Astrocyte (in vitro differentiated cells and primary cell): ENCODE measurements at regions not wholly inside any gene's neighbourhood (a gene's known extent, or its start where the extent isn't known, plus 50 kb on each side); places are given as distances from the start of the nearest gene placed in this dataset.

Source experiments
- DNase-seq: peaks from one replicate; pipeline ENCODE4 v3.0.0-alpha.2; 2010; ENCODE audit warnings: low read depth
- FAIRE-seq: peaks from 2 replicates; lab custom pipeline; 2011; peaks lifted over from hg19 to GRCh38; lab: Jason Lieb, UNC
- H2AFZ ChIP-seq: 2 replicates; pipeline ENCODE4 v1.6.0; 2012; ENCODE audit warnings: low read depth, low read length, inconsistent platforms
- H3K27ac ChIP-seq: 2 replicates; pipeline ENCODE4 v1.5.1; 2011; ENCODE audit warnings: low read depth, low read length, inconsistent platforms
- H3K27me3 ChIP-seq: 2 replicates; pipeline ENCODE4 v1.6.0; 2011; ENCODE audit warnings: low read length, inconsistent platforms; ENCODE audit not compliant: insufficient read depth
- H3K36me3 ChIP-seq: 2 replicates; pipeline ENCODE4 v1.5.1; 2011; ENCODE audit warnings: low read length, inconsistent platforms; ENCODE audit not compliant: insufficient read depth
- H3K4me1 ChIP-seq: 2 replicates; pipeline ENCODE4 v1.5.1; 2011; ENCODE audit warnings: low read length, inconsistent platforms; ENCODE audit not compliant: insufficient read depth
- H3K4me2 ChIP-seq: 2 replicates; pipeline ENCODE4 v1.6.0; 2012; ENCODE audit warnings: low read length, inconsistent platforms
- H3K4me3 ChIP-seq: 2 replicates; pipeline ENCODE4 v1.5.1; 2011; ENCODE audit warnings: low read depth, mild to moderate bottlenecking, low read length, inconsistent platforms; ENCODE audit not compliant: insufficient read depth
- H3K79me2 ChIP-seq: 2 replicates; pipeline ENCODE4 v1.6.0; 2012; ENCODE audit warnings: mild to moderate bottlenecking, low read length, inconsistent platforms; ENCODE audit not compliant: insufficient read depth
- H3K9ac ChIP-seq: 2 replicates; pipeline ENCODE4 v1.6.0; 2012; ENCODE audit warnings: mild to moderate bottlenecking, low read length, inconsistent platforms
- H3K9me3 ChIP-seq: 2 replicates; pipeline ENCODE4 v1.5.1; 2012; ENCODE audit warnings: low read depth, mild to moderate bottlenecking, low read length, inconsistent platforms; ENCODE audit not compliant: insufficient read depth
- H4K20me1 ChIP-seq: 2 replicates; pipeline ENCODE4 v1.6.0; 2012; ENCODE audit warnings: low read length, inconsistent platforms; ENCODE audit not compliant: insufficient read depth
- H3K27ac Mint-ChIP-seq: one replicate; pipeline ENCODE4 v1.8.0; 2021; ENCODE audit warnings: mild to moderate bottlenecking, mixed read lengths; ENCODE audit not compliant: unreplicated experiment
- H3K27me3 Mint-ChIP-seq: one replicate; pipeline ENCODE4 v1.8.0; 2021; ENCODE audit warnings: low read depth, mixed read lengths; ENCODE audit not compliant: unreplicated experiment
- H3K36me3 Mint-ChIP-seq: one replicate; pipeline ENCODE4 v1.8.0; 2021; ENCODE audit warnings: low read depth, mixed read lengths; ENCODE audit not compliant: unreplicated experiment
- H3K4me1 Mint-ChIP-seq: one replicate; pipeline ENCODE4 v1.8.0; 2021; ENCODE audit warnings: low read depth, mixed read lengths; ENCODE audit not compliant: unreplicated experiment
- H3K4me3 Mint-ChIP-seq: one replicate; pipeline ENCODE4 v1.8.0; 2021; ENCODE audit warnings: mild to moderate bottlenecking, moderate library complexity, mixed read lengths; ENCODE audit not compliant: unreplicated experiment
- H3K9me3 Mint-ChIP-seq: one replicate; pipeline ENCODE4 v1.8.0; 2021; ENCODE audit warnings: mild to moderate bottlenecking, mixed read lengths; ENCODE audit not compliant: unreplicated experiment
- EZH2 ChIP-seq: IDR thresholded peaks from 2 replicates; pipeline ENCODE4 v1.6.1; 2012; ENCODE audit warnings: mild to moderate bottlenecking, low read length, inconsistent platforms; ENCODE audit not compliant: insufficient read depth
- TF ChIP-seq, protein P1 (sequence below): IDR thresholded peaks from 2 replicates; pipeline ENCODE4 v1.5.1; 2011; ENCODE audit warnings: low read depth, mild to moderate bottlenecking, inconsistent platforms, low read length, moderate library complexity; ENCODE audit not compliant: insufficient read depth

GRCh38 chr2:78521938-78522337 lies 503.6 kb upstream of the REG3G start:
- no peaks in the 10 kb centered on the region for H3K36me3 Mint-ChIP-seq
- no peaks in the 10 kb centered on the region for H3K27me3 Mint-ChIP-seq
- no peaks in the 10 kb centered on the region for H3K79me2 ChIP-seq
- no peak overlapping the region for H3K4me3 ChIP-seq
- H3K27ac Mint-ChIP-seq = no peak overlapping the region
- H3K36me3 ChIP-seq = no peaks in the 10 kb centered on the region
- H3K4me1 Mint-ChIP-seq = peaks cover 11% of the 10 kb centered on the region
- H3K27ac ChIP-seq = no peak overlapping the region
- H4K20me1 ChIP-seq = no peaks in the 10 kb centered on the region
- DNase-seq (no peak), FAIRE-seq (no peak)
- H3K4me1 ChIP-seq = no peaks in the 10 kb centered on the region
- H2AFZ ChIP-seq = no peak overlapping the region
- no peak overlapping the region for H3K4me2 ChIP-seq
- H3K27me3 ChIP-seq = no peaks in the 10 kb centered on the region
- H3K9me3 Mint-ChIP-seq = no peaks in the 10 kb centered on the region
- H3K9me3 ChIP-seq = no peaks in the 10 kb centered on the region
- no peak overlapping the region for H3K4me3 Mint-ChIP-seq
- H3K9ac ChIP-seq = no peak overlapping the region
- TF ChIP-seq, protein P1, sequence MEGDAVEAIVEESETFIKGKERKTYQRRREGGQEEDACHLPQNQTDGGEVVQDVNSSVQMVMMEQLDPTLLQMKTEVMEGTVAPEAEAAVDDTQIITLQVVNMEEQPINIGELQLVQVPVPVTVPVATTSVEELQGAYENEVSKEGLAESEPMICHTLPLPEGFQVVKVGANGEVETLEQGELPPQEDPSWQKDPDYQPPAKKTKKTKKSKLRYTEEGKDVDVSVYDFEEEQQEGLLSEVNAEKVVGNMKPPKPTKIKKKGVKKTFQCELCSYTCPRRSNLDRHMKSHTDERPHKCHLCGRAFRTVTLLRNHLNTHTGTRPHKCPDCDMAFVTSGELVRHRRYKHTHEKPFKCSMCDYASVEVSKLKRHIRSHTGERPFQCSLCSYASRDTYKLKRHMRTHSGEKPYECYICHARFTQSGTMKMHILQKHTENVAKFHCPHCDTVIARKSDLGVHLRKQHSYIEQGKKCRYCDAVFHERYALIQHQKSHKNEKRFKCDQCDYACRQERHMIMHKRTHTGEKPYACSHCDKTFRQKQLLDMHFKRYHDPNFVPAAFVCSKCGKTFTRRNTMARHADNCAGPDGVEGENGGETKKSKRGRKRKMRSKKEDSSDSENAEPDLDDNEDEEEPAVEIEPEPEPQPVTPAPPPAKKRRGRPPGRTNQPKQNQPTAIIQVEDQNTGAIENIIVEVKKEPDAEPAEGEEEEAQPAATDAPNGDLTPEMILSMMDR = no peak
- no peak for TF ChIP-seq EZH2

DNA sequence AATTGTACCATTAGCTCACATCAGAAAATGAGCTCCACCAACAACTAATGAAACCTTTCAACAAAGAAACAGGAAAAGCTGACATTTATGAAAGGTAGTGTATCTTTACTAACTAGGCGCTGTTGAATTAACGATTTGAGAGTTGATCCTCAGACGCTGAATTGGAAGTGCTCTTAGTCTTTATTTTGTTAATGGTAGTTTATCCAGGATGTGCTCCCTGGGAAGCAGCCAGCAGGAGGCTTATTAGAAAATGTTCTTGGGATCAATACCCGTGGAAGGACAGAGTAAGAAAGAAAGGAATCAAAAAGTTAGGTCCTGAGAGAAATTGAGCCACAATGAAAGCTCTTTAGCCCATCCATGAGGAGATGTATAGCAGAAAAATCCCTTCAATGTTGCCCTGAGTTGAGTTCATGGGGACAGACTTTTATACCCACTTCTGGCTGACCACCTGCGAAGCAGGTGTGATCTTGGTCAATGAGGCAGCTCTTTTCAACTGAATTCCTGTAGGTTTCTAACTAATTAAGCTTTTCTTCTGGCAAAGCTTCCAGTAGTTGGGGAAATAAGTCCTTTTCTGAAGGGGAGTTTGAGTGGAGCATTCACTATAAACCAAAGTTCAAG lies 492.6 kb upstream of the REG3G start:
- H3K4me2 ChIP-seq = no peak overlapping the region
- H3K4me3 ChIP-seq = no peak overlapping the region
- H3K27ac ChIP-seq = no peak overlapping the region
- H3K4me1 ChIP-seq = no peaks in the 10 kb centered on the region
- DNase-seq (no peak), FAIRE-seq (no peak)
- Mint-ChIP-seq H3K4me1 (no peaks in the 10 kb centered on the region), H3K36me3 (no peaks in the 10 kb centered on the region), H3K27ac (no peak overlapping the region), H3K9me3 (no peaks in the 10 kb centered on the region), H3K4me3 (no peak overlapping the region), H3K27me3 (no peaks in the 10 kb centered on the region)
- no peaks in the 10 kb centered on the region for H3K27me3 ChIP-seq
- H3K79me2 ChIP-seq = no peaks in the 10 kb centered on the region
- H3K36me3 ChIP-seq = no peaks in the 10 kb centered on the region
- H3K9ac ChIP-seq = no peak overlapping the region
- H3K9me3 ChIP-seq = no peaks in the 10 kb centered on the region
- no peaks in the 10 kb centered on the region for H4K20me1 ChIP-seq
- TF ChIP-seq, protein P1 = no peak
- TF ChIP-seq EZH2 = no peak
- no peak overlapping the region for H2AFZ ChIP-seq

DNA sequence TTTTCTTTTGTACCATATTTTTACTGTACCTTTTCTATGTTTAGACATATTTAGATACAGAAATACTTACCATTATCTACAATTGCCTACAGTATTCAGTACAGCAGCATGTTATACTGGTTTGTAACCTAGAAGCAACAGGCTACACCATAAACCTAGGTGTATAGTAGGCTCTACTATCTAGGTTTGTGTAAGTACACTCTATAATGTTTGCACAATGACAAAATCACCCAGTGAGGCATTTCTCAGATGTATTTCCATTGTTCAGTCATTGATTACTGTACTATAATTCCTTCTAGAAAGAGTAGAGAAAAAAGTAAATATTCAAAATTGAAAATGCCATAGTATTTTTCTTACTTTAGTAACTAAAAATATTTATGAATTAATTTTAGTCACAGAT lies 490.1 kb upstream of the REG3G start:
- Histone ChIP-seq H3K27me3 (no peaks in the 10 kb centered on the region), H3K4me1 (no peaks in the 10 kb centered on the region), H3K9ac (no peak overlapping the region), H4K20me1 (no peaks in the 10 kb centered on the region), H3K4me3 (no peak overlapping the region), H3K79me2 (no peaks in the 10 kb centered on the region), H3K36me3 (no peaks in the 10 kb centered on the region), H3K4me2 (no peak overlapping the region), H2AFZ (no peak overlapping the region), H3K9me3 (no peaks in the 10 kb centered on the region), H3K27ac (no peak overlapping the region)
- DNase-seq = no peak
- Mint-ChIP-seq H3K4me1 (no peaks in the 10 kb centered on the region), H3K27ac (no peak overlapping the region), H3K4me3 (no peak overlapping the region), H3K9me3 (no peaks in the 10 kb centered on the region), H3K36me3 (no peaks in the 10 kb centered on the region), H3K27me3 (no peaks in the 10 kb centered on the region)
- no peak for FAIRE-seq
- TF ChIP-seq EZH2 = no peak
- TF ChIP-seq, protein P1 = no peak
